SKM-1 (cell line): ENCODE measurements at regions not wholly inside any gene's neighbourhood (a gene's known extent, or its start where the extent isn't known, plus 50 kb on each side); places are given as distances from the start of the nearest gene placed in this dataset.

ENCODE experiments used
- DNase-seq: peaks from one replicate; lab custom pipeline; 2025; ENCODE audit not compliant: unreplicated experiment; lab: John Stamatoyannopoulos, UW

- no peak for DNase-seq
Measured at GRCh38 chr9:1738511-1739100, 276.5 kb upstream of the SMARCA2 start.

- no peak for DNase-seq
Measured at GRCh38 chr9:1743121-1743960, 271.8 kb upstream of the SMARCA2 start.

DNA sequence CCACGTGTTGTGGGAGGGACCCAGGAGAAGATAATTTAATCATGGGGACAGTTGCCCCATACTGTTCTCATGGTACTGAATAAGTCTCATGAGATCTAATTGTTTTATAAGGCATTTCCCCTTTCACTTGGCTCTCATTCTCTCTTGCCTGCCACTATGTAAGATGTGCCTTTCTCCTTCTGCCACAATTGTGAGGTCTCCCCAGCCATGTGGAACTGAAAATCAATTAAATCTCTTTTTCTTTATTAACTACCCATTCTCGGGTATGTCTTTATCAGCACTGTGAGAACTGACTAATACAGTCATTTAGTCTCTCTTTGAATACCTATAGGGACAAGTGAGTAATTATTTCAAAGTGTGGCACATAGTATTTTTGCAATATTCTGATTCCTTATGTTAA is 269.2 kb upstream of the SMARCA2 start:
- DNase-seq = no peak

DNA sequence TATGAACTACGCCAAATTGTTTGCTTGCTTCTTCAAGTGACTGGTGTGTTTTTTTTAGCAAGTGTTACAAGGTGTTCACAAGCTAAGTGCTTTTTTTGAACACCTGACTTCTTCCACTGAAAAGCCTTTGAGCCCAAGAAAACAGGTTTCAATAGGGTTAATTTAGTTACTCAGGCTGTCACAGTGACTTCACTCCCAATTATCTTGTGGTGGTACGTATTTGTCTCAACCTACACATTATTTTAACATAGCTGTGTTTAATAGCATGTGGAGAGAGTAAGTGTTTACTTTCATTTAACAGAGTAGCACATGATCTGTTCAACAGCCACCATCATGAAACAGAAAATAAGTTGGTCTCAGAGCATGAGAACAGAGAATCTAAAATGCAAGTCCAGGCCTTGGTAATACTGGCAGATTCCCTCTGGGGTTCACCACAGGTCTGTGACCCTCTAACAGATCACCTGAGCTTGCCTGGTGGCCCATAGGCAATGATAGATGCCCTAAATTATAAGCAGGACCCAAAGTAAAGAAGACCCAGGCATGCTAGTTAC is 267.7 kb upstream of the SMARCA2 start:
- DNase-seq = no peak

DNA sequence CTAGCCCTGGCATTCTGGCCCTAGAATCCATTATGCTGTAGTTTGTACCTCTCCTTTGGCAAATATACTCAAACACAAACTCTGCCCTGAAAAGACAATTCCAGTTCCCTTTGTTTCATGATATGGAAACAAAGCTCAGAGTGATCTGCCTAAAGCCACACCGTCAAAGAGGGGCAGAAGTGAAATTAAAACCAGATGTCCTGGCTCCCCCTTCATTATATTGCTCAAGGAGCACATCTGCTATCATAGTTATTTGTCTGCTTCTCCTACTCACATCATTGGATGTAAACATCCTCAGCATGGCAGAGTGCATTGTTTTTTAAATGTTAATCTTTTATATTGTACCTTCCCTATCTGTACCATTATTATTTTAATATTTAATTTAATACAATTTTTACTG is 266.7 kb upstream of the SMARCA2 start:
- DNase-seq = no peak

- DNase-seq = no peak
Measured at GRCh38 chr9:1757186-1757585, 258.0 kb upstream of the SMARCA2 start.

GRCh38 chr9:1759009-1759408 is 256.1 kb upstream of the SMARCA2 start:
- no peak for DNase-seq

DNA sequence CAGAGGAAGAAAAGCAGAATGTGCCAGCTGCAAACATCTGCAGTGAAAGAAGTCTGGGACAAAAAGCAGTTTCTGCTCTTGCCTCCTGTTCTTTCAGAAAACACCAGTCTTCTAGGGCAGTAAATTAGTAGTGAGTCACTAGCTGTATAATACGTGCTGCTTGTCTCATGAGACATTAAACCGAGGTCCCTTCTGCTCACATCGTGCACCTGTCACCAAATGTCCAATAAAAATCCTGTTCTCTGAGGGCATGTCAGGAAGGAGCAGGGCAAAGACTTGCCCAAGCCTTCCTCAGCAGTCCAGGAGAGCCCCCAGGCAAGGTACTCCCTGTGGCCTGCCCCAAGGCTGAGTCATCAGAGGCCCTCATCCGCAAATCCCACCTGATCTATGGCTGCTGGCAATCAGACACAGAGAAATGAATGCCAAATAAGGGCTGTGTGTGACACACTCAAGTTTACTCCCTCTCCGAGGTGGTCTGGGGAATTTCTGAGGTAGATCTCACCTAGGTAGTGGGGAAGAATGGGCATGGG is 255.3 kb upstream of the SMARCA2 start:
- no peak for DNase-seq

- DNase-seq = no peak
Measured at GRCh38 chr9:1761807-1762206, 253.3 kb upstream of the SMARCA2 start.

- no peak for DNase-seq
Measured at GRCh38 chr9:1766042-1766441, 249.1 kb upstream of the SMARCA2 start.

GRCh38 chr9:1768561-1768960 is 246.6 kb upstream of the SMARCA2 start:
- DNase-seq = no peak

- DNase-seq = no peak
Measured at GRCh38 chr9:1771094-1771789, 243.9 kb upstream of the SMARCA2 start.

- no peak for DNase-seq
Measured at GRCh38 chr9:1775230-1775629, 239.9 kb upstream of the SMARCA2 start.

DNA sequence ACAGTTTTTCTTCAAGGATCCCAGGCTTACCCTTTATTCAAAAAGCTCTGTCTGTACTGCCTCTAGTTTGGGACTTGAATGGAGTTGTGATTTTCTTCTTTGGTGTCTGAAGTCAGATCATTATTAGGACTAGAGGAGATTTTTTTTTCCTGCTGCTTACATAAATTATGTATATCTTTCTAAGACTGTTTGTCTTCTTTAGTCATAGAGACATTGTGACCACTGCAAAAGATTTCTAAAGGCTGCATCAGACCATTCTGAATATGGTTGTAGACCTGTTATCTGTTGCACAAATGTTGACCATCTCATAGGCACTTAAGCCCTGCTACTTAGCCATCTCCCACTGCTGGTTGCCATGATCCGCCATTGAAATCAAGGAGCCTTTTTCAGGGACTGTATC is 238.5 kb upstream of the SMARCA2 start:
- no peak for DNase-seq

GRCh38 chr9:1791191-1791590 is 224.0 kb upstream of the SMARCA2 start:
- no peak for DNase-seq

DNA sequence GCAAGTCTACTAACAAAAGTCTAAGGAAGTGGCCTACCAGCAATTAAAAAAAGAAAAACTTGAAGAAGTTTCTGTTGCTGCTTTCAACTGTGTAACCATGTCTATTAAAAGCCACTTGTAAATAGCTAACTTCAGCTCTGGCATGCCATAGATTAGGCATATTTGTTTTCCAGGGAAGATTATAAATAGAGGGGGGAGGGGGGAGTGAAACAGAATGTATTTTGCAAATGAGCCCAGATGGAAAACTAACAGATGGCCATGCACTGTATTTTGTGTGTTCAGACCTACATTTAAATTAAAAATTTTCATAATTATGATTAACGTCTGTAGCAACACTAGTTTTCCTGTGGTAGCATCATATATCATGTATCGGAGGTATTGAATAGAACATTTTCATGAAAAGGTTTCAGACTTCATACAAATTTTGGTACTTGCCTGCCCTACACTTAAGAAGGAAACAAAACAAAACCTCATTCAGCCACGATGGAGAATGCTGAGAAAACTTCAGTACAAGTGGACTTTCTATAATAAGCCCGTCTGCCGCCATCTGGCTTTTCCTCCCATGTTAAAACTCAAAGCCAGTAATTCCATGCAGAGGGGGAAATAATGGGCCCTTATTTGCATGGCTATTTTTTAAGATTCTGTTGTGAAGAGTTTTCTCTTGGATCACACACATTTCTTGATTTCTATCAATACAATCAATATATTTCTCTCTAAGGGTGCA is 220.4 kb upstream of the SMARCA2 start:
- no peak for DNase-seq

- peak; percentile 5 for DNase-seq
Measured at GRCh38 chr9:1804128-1804865, 210.8 kb upstream of the SMARCA2 start.

DNA sequence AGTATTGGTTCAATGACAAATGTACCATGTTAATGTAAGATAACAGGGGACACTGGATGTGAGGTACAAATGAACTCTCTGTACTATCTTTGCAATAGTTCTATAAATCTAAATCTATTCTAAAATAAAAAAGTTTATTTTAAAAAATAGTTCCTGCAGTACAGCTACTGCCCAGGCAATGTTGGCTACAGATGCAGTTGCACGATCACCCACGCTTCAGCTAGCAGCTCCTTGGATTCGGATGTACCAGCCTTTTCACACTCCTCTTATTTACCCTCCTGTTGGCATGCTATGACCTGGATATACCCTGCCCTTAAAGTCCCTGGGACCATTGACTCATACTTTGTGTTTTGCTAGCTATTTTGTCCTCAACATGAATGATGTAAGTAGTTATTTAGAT is 185.4 kb upstream of the SMARCA2 start:
- no peak for DNase-seq

GRCh38 chr9:1832960-1833359 is 182.2 kb upstream of the SMARCA2 start:
- DNase-seq = no peak

GRCh38 chr9:1837453-1838084 is 177.6 kb upstream of the SMARCA2 start:
- no peak for DNase-seq
